H1 (cell line): ENCODE measurements at regions not wholly inside any gene's neighbourhood (a gene's known extent, or its start where the extent isn't known, plus 50 kb on each side); places are given as distances from the start of the nearest gene placed in this dataset.

Experiments used
- CTCF ChIA-PET: fragments of 300-600 bp; sonication (Branson Sonifier 250); formaldehyde crosslinking; loops from one replicate; lab custom pipeline; 2021; ENCODE audit not compliant: partially characterized antibody; lab: Charles Lee
- POLR2A ChIA-PET: fragments of 300-600 bp; sonication (Branson Sonifier 250); formaldehyde crosslinking; loops from one replicate; lab custom pipeline; 2021; ENCODE audit warnings: inconsistent platforms; ENCODE audit not compliant: partially characterized antibody; lab: Charles Lee
- DNase-seq, 2 experiments: peaks; one replicate each; pipeline versions ENCODE4 v3.0.0 to v3.0.0-alpha.2; 2010 to 2022; ENCODE audit warnings: low spot score in 2 of 2, low read depth in 1 of 2, mixed read lengths in 1 of 2
- FAIRE-seq: peaks from 2 replicates; lab custom pipeline; 2011; peaks lifted over from hg19 to GRCh38; lab: Jason Lieb, UNC
- H2AFZ ChIP-seq: 2 replicates; pipeline ENCODE4 v1.8.1; 2012; ENCODE audit warnings: low read length, inconsistent platforms
- H2AK5ac ChIP-seq: 2 replicates; pipeline ENCODE4 v1.6.1; 2013; ENCODE audit warnings: low read depth, low read length
- H2BK120ac ChIP-seq: replicated peaks from 2 replicates; pipeline ENCODE3; 2013; ENCODE audit warnings: low read depth, low read length, inconsistent platforms
- H2BK12ac ChIP-seq: 2 replicates; pipeline ENCODE4 v1.6.1; 2013; ENCODE audit warnings: low read depth, low read length
- H2BK15ac ChIP-seq: 2 replicates; pipeline ENCODE4 v1.6.1; 2013; ENCODE audit warnings: low read length
- H2BK20ac ChIP-seq: 2 replicates; pipeline ENCODE4 v1.6.1; 2013; ENCODE audit warnings: low read length
- H2BK5ac ChIP-seq: 2 replicates; pipeline ENCODE4 v1.6.1; 2013; ENCODE audit warnings: low read depth, low read length
- H3K14ac ChIP-seq: 2 replicates; pipeline ENCODE4 v1.6.1; 2013; ENCODE audit warnings: inconsistent platforms; ENCODE audit not compliant: insufficient read length
- H3K18ac ChIP-seq: 2 replicates; pipeline ENCODE4 v1.6.1; 2013; ENCODE audit warnings: low read length; ENCODE audit errors: extremely low read depth
- H3K23ac ChIP-seq: 2 replicates; pipeline ENCODE4 v1.6.1; 2013; ENCODE audit warnings: inconsistent platforms; ENCODE audit not compliant: insufficient read length
- H3K23me2 ChIP-seq: 2 replicates; pipeline ENCODE4 v1.6.1; 2013; ENCODE audit warnings: low read depth, low read length
- H3K27ac ChIP-seq: 2 replicates; pipeline ENCODE4 v1.6.1; 2011; ENCODE audit warnings: low read depth, low read length, inconsistent platforms
- H3K27me3 ChIP-seq, 4 experiments: replicated peaks in 1 of 4; 1 replicate in 1 of 4; 2 replicates in 3 of 4; pipeline versions ENCODE4 v1.6.1 to v1.8.1; 2011 to 2013; ENCODE audit warnings: low read length in 3 of 4, mild to moderate bottlenecking in 3 of 4, inconsistent platforms in 2 of 4, mixed read lengths in 2 of 4, moderate library complexity in 1 of 4; ENCODE audit not compliant: control insufficient read depth in 3 of 4, insufficient read depth in 3 of 4; ENCODE audit errors: extremely low read depth in 1 of 4
- H3K36me3 ChIP-seq, 4 experiments: 2 replicates each; pipeline versions ENCODE4 v1.6.1 to v1.8.1; 2011 to 2013; ENCODE audit warnings: mild to moderate bottlenecking in 4 of 4, low read length in 3 of 4, moderate library complexity in 2 of 4, control low read depth in 1 of 4, inconsistent platforms in 1 of 4; ENCODE audit not compliant: insufficient read depth in 4 of 4, control insufficient read depth in 2 of 4
- H3K4ac ChIP-seq: replicated peaks from 2 replicates; pipeline ENCODE3; 2013; ENCODE audit warnings: low read length, low read depth, mixed read lengths, inconsistent platforms; ENCODE audit not compliant: insufficient read length
- H3K4me1 ChIP-seq, 4 experiments: replicated peaks in 1 of 4; 1 replicate in 1 of 4; 2 replicates in 3 of 4; pipeline versions ENCODE4 v1.6.1 to v1.8.1; 2011 to 2013; ENCODE audit warnings: low read length in 3 of 4, inconsistent platforms in 2 of 4, mixed read lengths in 1 of 4; ENCODE audit not compliant: insufficient read depth in 4 of 4, control insufficient read depth in 3 of 4
- H3K4me2 ChIP-seq, 2 experiments: 2 replicates each; pipeline versions ENCODE4 v1.6.1 to v1.8.1; 2011 to 2013; ENCODE audit warnings: low read depth in 2 of 2, low read length in 2 of 2, control low read depth in 1 of 2, inconsistent platforms in 1 of 2, mild to moderate bottlenecking in 1 of 2; ENCODE audit not compliant: insufficient read depth in 1 of 2
- H3K4me3 ChIP-seq, 4 experiments: fragments of 200-600, 300-600 bp in 1 of 4; sonication (generic), shearing (Covaris generic), sonication (Bioruptor Twin) in 1 of 4; 2 replicates each; pipeline versions ENCODE4 v1.5.1 to v1.8.1; 2011 to 2016; ENCODE audit warnings: low read length in 4 of 4, low read depth in 3 of 4, control low read depth in 2 of 4, inconsistent platforms in 2 of 4, mild to moderate bottlenecking in 2 of 4, mixed read lengths in 1 of 4, moderate library complexity in 1 of 4; ENCODE audit not compliant: insufficient read depth in 2 of 4; ENCODE audit errors: extremely low read depth in 1 of 4
- H3K56ac ChIP-seq: replicated peaks from 2 replicates; pipeline ENCODE3; 2013; ENCODE audit warnings: low read depth, mild to moderate bottlenecking, mixed read lengths, low read length, inconsistent platforms; ENCODE audit not compliant: insufficient read length
- H3K79me1 ChIP-seq: 2 replicates; pipeline ENCODE4 v1.6.1; 2013; ENCODE audit warnings: low read depth, low read length, control low read depth
- H3K79me2 ChIP-seq, 2 experiments: 2 replicates each; pipeline versions ENCODE4 v1.6.1 to v1.8.1; 2012 to 2013; ENCODE audit warnings: low read length in 2 of 2, mild to moderate bottlenecking in 2 of 2, inconsistent platforms in 1 of 2; ENCODE audit not compliant: insufficient read depth in 2 of 2, control insufficient read depth in 1 of 2
- H3K9ac ChIP-seq, 4 experiments: replicated peaks in 1 of 4; 1 replicate in 1 of 4; 2 replicates in 3 of 4; pipeline versions ENCODE4 v1.6.1 to v1.8.1; 2011 to 2013; ENCODE audit warnings: low read depth in 3 of 4, low read length in 3 of 4, control low read depth in 2 of 4, mild to moderate bottlenecking in 2 of 4, moderate library complexity in 2 of 4, inconsistent platforms in 1 of 4; ENCODE audit errors: extremely low read depth in 1 of 4
- H3K9me3 ChIP-seq, 2 experiments: 2 replicates each; pipeline versions ENCODE4 v1.6.1 to v1.8.1; 2012 to 2013; ENCODE audit warnings: mild to moderate bottlenecking in 2 of 2, moderate library complexity in 2 of 2, control low read depth in 1 of 2, inconsistent platforms in 1 of 2, low read depth in 1 of 2, low read length in 1 of 2, mixed read lengths in 1 of 2; ENCODE audit not compliant: insufficient read depth in 2 of 2
- H4K20me1 ChIP-seq, 2 experiments: replicated peaks in 1 of 2; 2 replicates each; pipeline versions ENCODE3 to v1.8.1; 2011 to 2013; ENCODE audit warnings: inconsistent platforms in 2 of 2, low read length in 2 of 2, mild to moderate bottlenecking in 1 of 2; ENCODE audit not compliant: insufficient read depth in 2 of 2, control insufficient read depth in 1 of 2
- H4K5ac ChIP-seq: 2 replicates; pipeline ENCODE4 v1.6.1; 2013; ENCODE audit warnings: low read length, low read depth, mixed read lengths, inconsistent platforms; ENCODE audit not compliant: insufficient read length
- H4K8ac ChIP-seq: 2 replicates; pipeline ENCODE4 v1.8.0; 2013; ENCODE audit warnings: mild to moderate bottlenecking, moderate library complexity, low read length, inconsistent platforms; ENCODE audit not compliant: insufficient read depth; ENCODE audit errors: extremely low read depth
- H4K91ac ChIP-seq: replicated peaks from 2 replicates; pipeline ENCODE3; 2013; ENCODE audit warnings: low read length, mixed read lengths, inconsistent platforms; ENCODE audit not compliant: insufficient read length
- ASH2L ChIP-seq: fragments of 200-600, 300-600 bp; sonication (generic); IDR thresholded peaks from one replicate; pipeline ENCODE4 v1.7.1; 2017; ENCODE audit warnings: low read length
- BACH1 ChIP-seq: IDR thresholded peaks from 2 replicates; pipeline ENCODE4 v1.6.1; 2012; ENCODE audit warnings: low read length, improper control_type of control experiment
- FOSL1 ChIP-seq: IDR thresholded peaks from 2 replicates; pipeline ENCODE4 v1.6.1; 2011; ENCODE audit warnings: mild to moderate bottlenecking, low read depth, low read length, moderate library complexity; ENCODE audit not compliant: insufficient read depth
- HDAC2 ChIP-seq, 2 experiments: fragments of 300-600 bp in 1 of 2; sonication (generic) in 1 of 2; IDR thresholded peaks; 2 replicates each; pipeline ENCODE4 v1.6.1; 2011 to 2012; ENCODE audit warnings: low read depth in 2 of 2, low read length in 2 of 2, mild to moderate bottlenecking in 2 of 2, moderate library complexity in 2 of 2, borderline replicate concordance in 1 of 2, inconsistent platforms in 1 of 2
- JUN ChIP-seq: IDR thresholded peaks from 2 replicates; pipeline ENCODE4 v1.6.1; 2011; ENCODE audit warnings: low read depth, mild to moderate bottlenecking, improper control_type of control experiment, low read length
- MAX ChIP-seq: IDR thresholded peaks from 2 replicates; pipeline ENCODE4 v1.6.1; 2012; ENCODE audit warnings: inconsistent platforms
- RFX5 ChIP-seq: IDR thresholded peaks from 2 replicates; pipeline ENCODE4 v1.6.1; 2011; ENCODE audit warnings: low read depth, low read length, improper control_type of control experiment, borderline replicate concordance
- RXRA ChIP-seq: IDR thresholded peaks from 2 replicates; pipeline ENCODE4 v1.6.1; 2011; ENCODE audit warnings: low read depth, mild to moderate bottlenecking, low read length, moderate library complexity; ENCODE audit not compliant: insufficient read depth
- SP4 ChIP-seq: IDR thresholded peaks from 2 replicates; pipeline ENCODE4 v1.6.1; 2012; ENCODE audit warnings: low read length, inconsistent platforms
- WGBS, 2 experiments: shearing (Covaris generic) in 1 of 2; methylation state at CpG; one replicate each; pipeline versions ENCODE4 v1.1.6 to v1.1.7; 2013 to 2015; ENCODE audit warnings: low lambda C conversion rate in 2 of 2, mixed read lengths in 2 of 2, inconsistent platforms in 1 of 2, low coverage in 1 of 2, missing lambda C conversion rate in 1 of 2; ENCODE audit not compliant: insufficient replicate concordance in 2 of 2, insufficient coverage in 1 of 2, insufficient read length in 1 of 2; ENCODE audit errors: extremely low coverage in 1 of 2, missing lambda C conversion rate in 1 of 2; 5-methylcytosine and 5-hydroxymethylcytosine counted together

- no peak overlapping the region for H2BK12ac ChIP-seq
- H3K18ac ChIP-seq: no peak overlapping the region
- H3K9me3 ChIP-seq: peaks cover 4 to 6% of the 10 kb centered on the region in 2 experiments; a peak in 3 of 4 replicates
- no peak overlapping the region for H2AK5ac ChIP-seq
- DNase-seq: no peak
- H2BK5ac ChIP-seq: no peak overlapping the region
- 84% methylated on average over 2 of the region's 2 CpGs; no CpG with 5 or more reads in 1 of the 2 experiments for WGBS, 2 experiments
- no peak overlapping the region for H2AFZ ChIP-seq
- H3K79me2 ChIP-seq: no peaks in the 10 kb centered on the region
- no peak overlapping the region for H2BK20ac ChIP-seq
- no peaks in the 10 kb centered on the region for H3K23me2 ChIP-seq
- no peak overlapping the region for H3K27ac ChIP-seq
- H3K23ac ChIP-seq: no peak overlapping the region
- no peak overlapping the region for H3K56ac ChIP-seq
- H3K36me3 ChIP-seq: no peaks in the 10 kb centered on the region
- no peak overlapping the region for H4K91ac ChIP-seq
- H3K4me1 ChIP-seq: no peaks in the 10 kb centered on the region
- H4K8ac ChIP-seq: no peak overlapping the region; the same call in 1 of the 2 replicates
- no peak overlapping the region for H3K4me2 ChIP-seq
- no peak overlapping the region for H3K14ac ChIP-seq
- H3K79me1 ChIP-seq: no peaks in the 10 kb centered on the region
- no peaks in the 10 kb centered on the region for H3K27me3 ChIP-seq
- no peak overlapping the region for H4K5ac ChIP-seq
- no peak for FAIRE-seq
- H2BK120ac ChIP-seq: no peak overlapping the region
- no peak overlapping the region for H3K9ac ChIP-seq
- no peak for TF ChIP-seq HDAC2 (IDR thresholded peaks at IDR 0.05; ENCODE audit: borderline replicate concordance in 1 of 2, low read depth in 2 of 2, low read length in 2 of 2)
- no peak for TF ChIP-seq SP4
- TF ChIP-seq FOSL1: no peak
- TF ChIP-seq JUN: no peak
- no peak for TF ChIP-seq MAX
- TF ChIP-seq RXRA: no peak
- no peak for TF ChIP-seq BACH1
- no peak for TF ChIP-seq RFX5
- TF ChIP-seq ASH2L: no peak
- no peaks in the 10 kb centered on the region for H4K20me1 ChIP-seq
- CTCF ChIA-PET: interaction anchor here (1.1 kb wide), 1 partner anchor 387 kb away, joined by 3 read pairs; no protein-coding TSS in a partner anchor
- POLR2A ChIA-PET: no interaction called here
- no peak overlapping the region for H2BK15ac ChIP-seq
- H3K4me3 ChIP-seq: no peak overlapping the region
- no peak overlapping the region for H3K4ac ChIP-seq
Observed at GRCh38 chr5:159673538-159673937, 242.7 kb upstream of the ADRA1B start.
